Peyer's patch (tissue), 4 donors: ENCODE measurements at regions not wholly inside any gene's neighbourhood (a gene's known extent, or its start where the extent isn't known, plus 50 kb on each side); places are given as distances from the start of the nearest gene placed in this dataset.

Source experiments
- DNase-seq, 3 donors: peaks; one replicate each; pipeline ENCODE4 v3.0.0-alpha.2; 2017 to 2019
- H3K27ac ChIP-seq, 4 donors: fragments of 200-600 bp; sonication (generic); one replicate each; pipeline ENCODE4 v1.5.1; 2016 to 2019
- H3K27me3 ChIP-seq, 2 donors: fragments of 200-600 bp; sonication (generic); one replicate each; pipeline ENCODE4 v1.5.1; 2019
- H3K36me3 ChIP-seq, 3 donors: fragments of 200-600 bp; sonication (generic); one replicate each; pipeline ENCODE4 v1.5.1; 2016 to 2019
- H3K4me1 ChIP-seq, 4 donors: fragments of 200-600 bp; sonication (generic); one replicate each; pipeline ENCODE4 v1.5.1; 2016 to 2019
- H3K4me3 ChIP-seq, 4 donors: fragments of 200-600 bp; sonication (generic); 1 replicate in 3 of 4; 2 replicates in 1 of 4; pipeline ENCODE4 v1.5.1; 2016 to 2019; ENCODE audit warnings: mild to moderate bottlenecking in 1 of 4
- H3K9me3 ChIP-seq, 4 donors: fragments of 200-600 bp; sonication (generic); one replicate each; pipeline ENCODE4 v1.5.1; 2016 to 2019; ENCODE audit warnings: mild to moderate bottlenecking in 1 of 4
- POLR2A ChIP-seq, 2 donors: fragments of 450-650 bp; IDR thresholded peaks; one replicate each; pipeline ENCODE4 v1.5.1; 2017; ENCODE audit warnings: antibody characterized with exemption in 2 of 2, mild to moderate bottlenecking in 2 of 2, moderate library complexity in 2 of 2
- TF ChIP-seq, protein P1 (sequence below), 6 experiments: fragments of 450-650 bp in 4 of 6; fragments of 200-600 bp in 2 of 6; sonication (generic) in 1 of 6; IDR thresholded peaks; one replicate each; pipeline ENCODE4 v1.5.1; 2017 to 2019; ENCODE audit warnings: antibody characterized with exemption in 6 of 6, mild to moderate bottlenecking in 3 of 6, moderate library complexity in 1 of 6

GRCh38 chr19:31160336-31160926 is 188.8 kb downstream of the TSHZ3 start:
- Histone ChIP-seq H3K4me1 (no peaks in the 10 kb centered on the region), H3K36me3 (no peaks in the 10 kb centered on the region), H3K9me3 (no peaks in the 10 kb centered on the region), H3K27ac (no peak overlapping the region), H3K27me3 (no peaks in the 10 kb centered on the region), H3K4me3 (no peak overlapping the region)
- DNase-seq: no peak
- TF ChIP-seq POLR2A (IDR thresholded peaks at IDR 0.05): no peak
- TF ChIP-seq, protein P1, sequence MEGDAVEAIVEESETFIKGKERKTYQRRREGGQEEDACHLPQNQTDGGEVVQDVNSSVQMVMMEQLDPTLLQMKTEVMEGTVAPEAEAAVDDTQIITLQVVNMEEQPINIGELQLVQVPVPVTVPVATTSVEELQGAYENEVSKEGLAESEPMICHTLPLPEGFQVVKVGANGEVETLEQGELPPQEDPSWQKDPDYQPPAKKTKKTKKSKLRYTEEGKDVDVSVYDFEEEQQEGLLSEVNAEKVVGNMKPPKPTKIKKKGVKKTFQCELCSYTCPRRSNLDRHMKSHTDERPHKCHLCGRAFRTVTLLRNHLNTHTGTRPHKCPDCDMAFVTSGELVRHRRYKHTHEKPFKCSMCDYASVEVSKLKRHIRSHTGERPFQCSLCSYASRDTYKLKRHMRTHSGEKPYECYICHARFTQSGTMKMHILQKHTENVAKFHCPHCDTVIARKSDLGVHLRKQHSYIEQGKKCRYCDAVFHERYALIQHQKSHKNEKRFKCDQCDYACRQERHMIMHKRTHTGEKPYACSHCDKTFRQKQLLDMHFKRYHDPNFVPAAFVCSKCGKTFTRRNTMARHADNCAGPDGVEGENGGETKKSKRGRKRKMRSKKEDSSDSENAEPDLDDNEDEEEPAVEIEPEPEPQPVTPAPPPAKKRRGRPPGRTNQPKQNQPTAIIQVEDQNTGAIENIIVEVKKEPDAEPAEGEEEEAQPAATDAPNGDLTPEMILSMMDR (IDR thresholded peaks at IDR 0.05): no peak

- Histone ChIP-seq H3K36me3 (no peaks in the 10 kb centered on the region), H3K9me3 (no peaks in the 10 kb centered on the region), H3K27me3 (no peaks in the 10 kb centered on the region), H3K4me1 (no peaks in the 10 kb centered on the region), H3K4me3 (no peak overlapping the region), H3K27ac (no peak overlapping the region)
- TF ChIP-seq POLR2A (IDR thresholded peaks at IDR 0.05): no peak
- TF ChIP-seq, protein P1 (IDR thresholded peaks at IDR 0.05): no peak
- DNase-seq: no peak
Observed at GRCh38 chr19:31154021-31154420, 195.2 kb downstream of the TSHZ3 start.

- DNase-seq: no peak
- Histone ChIP-seq H3K9me3 (no peaks in the 10 kb centered on the region), H3K4me3 (no peak overlapping the region), H3K36me3 (no peaks in the 10 kb centered on the region), H3K4me1 (no peaks in the 10 kb centered on the region), H3K27ac (no peak overlapping the region), H3K27me3 (no peaks in the 10 kb centered on the region)
- TF ChIP-seq POLR2A (IDR thresholded peaks at IDR 0.05): no peak
- TF ChIP-seq, protein P1 (IDR thresholded peaks at IDR 0.05): no peak
Observed at GRCh38 chr19:31152906-31153305, 196.3 kb downstream of the TSHZ3 start.

- Histone ChIP-seq H3K27ac (no peak overlapping the region), H3K27me3 (no peaks in the 10 kb centered on the region), H3K4me1 (no peaks in the 10 kb centered on the region), H3K9me3 (no peaks in the 10 kb centered on the region), H3K36me3 (no peaks in the 10 kb centered on the region), H3K4me3 (no peak overlapping the region)
- TF ChIP-seq, protein P1 (IDR thresholded peaks at IDR 0.05): no peak
- TF ChIP-seq POLR2A (IDR thresholded peaks at IDR 0.05): no peak
- no peak for DNase-seq
Observed at GRCh38 chr19:31149441-31149941, 199.7 kb downstream of the TSHZ3 start.

- H3K27me3 ChIP-seq: no peaks in the 10 kb centered on the region
- H3K27ac ChIP-seq: no peak overlapping the region
- no peaks in the 10 kb centered on the region for H3K4me1 ChIP-seq
- DNase-seq: no peak
- no peaks in the 10 kb centered on the region for H3K36me3 ChIP-seq
- TF ChIP-seq POLR2A (IDR thresholded peaks at IDR 0.05): no peak
- TF ChIP-seq, protein P1 (IDR thresholded peaks at IDR 0.05): no peak
- no peak overlapping the region for H3K4me3 ChIP-seq
- H3K9me3 ChIP-seq: no peaks in the 10 kb centered on the region
Observed at GRCh38 chr19:31148671-31149070, 200.6 kb downstream of the TSHZ3 start.

GRCh38 chr19:31147234-31147633 is 202.0 kb downstream of the TSHZ3 start:
- Histone ChIP-seq H3K4me3 (no peak overlapping the region), H3K27ac (no peak overlapping the region), H3K27me3 (no peaks in the 10 kb centered on the region), H3K9me3 (no peaks in the 10 kb centered on the region), H3K36me3 (no peaks in the 10 kb centered on the region), H3K4me1 (no peaks in the 10 kb centered on the region)
- TF ChIP-seq POLR2A (IDR thresholded peaks at IDR 0.05): no peak
- TF ChIP-seq, protein P1 (IDR thresholded peaks at IDR 0.05): no peak
- no peak for DNase-seq
